ENCODE measurements at regions not wholly inside any gene's neighbourhood (a gene's known extent, or its start where the extent isn't known, plus 50 kb on each side); places are given as distances from the start of the nearest gene placed in this dataset.
"Not testable (repeated sequence)": the region's sequence is repeated elsewhere in the genome, so short reads cannot be mapped to it uniquely, and the experiment has no call there.

DNA sequence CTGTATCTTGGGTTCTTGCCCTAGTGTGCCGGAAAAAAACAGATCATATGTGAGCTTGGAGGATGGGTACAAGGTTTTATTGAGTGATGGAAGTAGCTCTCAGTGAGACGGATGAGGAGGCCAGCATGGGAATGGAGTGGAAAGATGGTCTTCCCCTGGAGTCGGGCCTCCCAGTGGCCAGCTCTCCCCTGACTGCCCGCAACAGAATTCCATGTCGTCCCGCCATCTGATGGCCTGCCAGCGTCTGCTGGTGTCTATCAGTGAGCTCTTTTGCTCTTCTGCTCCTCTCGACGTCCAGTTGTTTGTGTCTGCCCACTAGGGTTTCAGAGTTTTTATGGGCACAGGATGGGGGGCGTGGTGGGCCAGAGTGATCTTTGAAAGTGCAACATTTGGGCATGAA, 315.2 kb upstream of the BRINP3 start:
- DNase-seq (ENCODE audit: low read depth, low spot score) = no peak
- H3K4me3 ChIP-seq (ENCODE audit: low read length) = no peak overlapping the region

DNA sequence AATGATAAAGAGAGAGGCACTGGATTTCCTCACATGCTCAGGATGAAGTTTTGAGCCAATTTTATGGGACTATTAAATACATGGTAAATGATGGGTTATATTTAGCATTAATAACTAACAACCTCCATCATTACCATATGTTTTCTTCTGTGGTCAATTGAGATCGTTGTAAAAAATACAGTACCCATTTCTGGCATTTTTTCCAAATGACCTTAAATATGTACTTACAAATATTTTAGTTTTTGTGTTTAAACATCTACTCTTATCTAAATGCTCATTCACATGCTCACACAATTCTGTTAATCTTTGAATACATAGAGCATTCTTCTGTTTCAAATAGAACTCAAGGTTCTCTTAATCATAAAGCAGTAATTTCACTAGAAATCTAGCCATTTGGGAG, 330.0 kb upstream of the BRINP3 start:
- no peak overlapping the region for H3K4me3 ChIP-seq (ENCODE audit: low read length)
- DNase-seq (ENCODE audit: low read depth, low spot score) = no peak

GRCh38 chr1:190808035-190808434, 330.4 kb upstream of the BRINP3 start:
- DNase-seq (ENCODE audit: low read depth, low spot score) = no peak
- no peak overlapping the region for H3K4me3 ChIP-seq (ENCODE audit: low read length)

- H3K4me3 ChIP-seq (ENCODE audit: low read length) = no peak overlapping the region
- DNase-seq (ENCODE audit: low read depth, low spot score) = no peak
These were observed 331.6 kb upstream of the BRINP3 start for GRCh38 chr1:190809312-190809711.

GRCh38 chr1:190812996-190813395, 335.3 kb upstream of the BRINP3 start:
- DNase-seq (ENCODE audit: low read depth, low spot score) = no peak
- no peak overlapping the region for H3K4me3 ChIP-seq (ENCODE audit: low read length)

DNA sequence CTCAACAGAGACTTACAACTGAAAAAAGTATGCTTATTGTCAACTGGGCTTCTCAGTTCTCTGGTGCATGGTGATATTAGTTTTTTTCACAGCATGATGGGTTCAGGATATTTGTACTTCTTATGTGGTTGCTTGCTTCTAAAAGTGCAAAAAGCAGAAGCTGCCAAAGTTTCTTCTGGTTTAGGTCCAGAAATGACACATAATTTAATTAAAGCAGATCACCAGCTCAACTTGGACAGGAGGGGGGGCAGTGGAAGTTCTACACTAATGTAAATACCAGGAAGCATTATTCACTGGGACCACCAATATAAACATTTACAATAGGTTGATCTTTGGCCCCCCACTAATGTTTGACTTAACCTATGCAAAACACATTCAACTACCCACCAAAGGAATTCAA, 354.8 kb upstream of the BRINP3 start:
- no peak for DNase-seq (ENCODE audit: low read depth, low spot score)
- no peak overlapping the region for H3K4me3 ChIP-seq (ENCODE audit: low read length)

DNA sequence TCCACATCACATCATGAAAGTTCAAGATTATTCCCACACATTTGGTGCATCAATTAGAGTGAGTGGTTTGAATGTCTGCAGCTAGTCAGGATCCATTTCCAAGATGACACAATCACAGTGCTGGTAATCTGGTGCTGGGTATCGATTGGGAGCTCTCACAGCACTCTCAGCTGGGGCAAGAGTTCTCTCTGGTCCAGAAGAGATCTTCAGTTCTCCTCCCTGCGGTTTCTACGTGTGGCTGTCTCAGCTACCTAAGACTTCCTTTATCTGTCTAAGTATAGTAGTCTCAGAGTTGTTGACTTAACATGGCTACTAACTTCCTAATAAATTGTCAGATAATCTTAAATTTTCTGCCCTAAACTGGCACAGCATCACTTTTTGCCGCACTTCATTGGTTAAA, 358.0 kb upstream of the BRINP3 start:
- DNase-seq (ENCODE audit: low read depth, low spot score) = no peak
- H3K4me3 ChIP-seq (ENCODE audit: low read length) = no peak overlapping the region

GRCh38 chr1:190837200-190837599, 359.5 kb upstream of the BRINP3 start:
- not testable (repeated sequence) for H3K4me3 ChIP-seq (ENCODE audit: low read length); DNase-seq (ENCODE audit: low read depth, low spot score)

GRCh38 chr1:190837888-190838287, 360.2 kb upstream of the BRINP3 start:
- no peak for DNase-seq (ENCODE audit: low read depth, low spot score)
- no peak overlapping the region for H3K4me3 ChIP-seq (ENCODE audit: low read length)

DNA sequence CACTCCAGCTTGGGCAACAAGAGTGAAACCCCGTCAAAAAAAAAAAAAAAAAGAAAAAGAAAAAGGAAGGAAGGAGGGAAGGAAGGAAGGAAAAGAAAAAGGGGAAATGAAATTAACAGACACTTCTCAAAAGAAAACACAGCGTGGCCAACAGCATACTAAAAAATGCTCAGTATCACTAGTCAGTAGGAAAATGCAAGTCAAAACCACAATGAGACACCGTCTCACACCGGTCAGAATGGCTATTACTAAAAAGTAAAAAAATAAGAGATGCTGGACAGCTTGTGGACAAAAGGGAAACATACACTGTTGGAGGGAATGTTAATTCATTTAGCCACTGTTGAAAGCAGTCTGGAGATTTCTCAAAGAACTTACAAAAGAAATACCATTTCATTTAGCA, 369.5 kb upstream of the BRINP3 start:
- no peak for DNase-seq (ENCODE audit: low read depth, low spot score)
- no peak overlapping the region for H3K4me3 ChIP-seq (ENCODE audit: low read length)

- no peak for DNase-seq (ENCODE audit: low read depth, low spot score)
- H3K4me3 ChIP-seq (ENCODE audit: low read length) = no peak overlapping the region
These were observed 371.7 kb upstream of the BRINP3 start for GRCh38 chr1:190849346-190849745.

DNA sequence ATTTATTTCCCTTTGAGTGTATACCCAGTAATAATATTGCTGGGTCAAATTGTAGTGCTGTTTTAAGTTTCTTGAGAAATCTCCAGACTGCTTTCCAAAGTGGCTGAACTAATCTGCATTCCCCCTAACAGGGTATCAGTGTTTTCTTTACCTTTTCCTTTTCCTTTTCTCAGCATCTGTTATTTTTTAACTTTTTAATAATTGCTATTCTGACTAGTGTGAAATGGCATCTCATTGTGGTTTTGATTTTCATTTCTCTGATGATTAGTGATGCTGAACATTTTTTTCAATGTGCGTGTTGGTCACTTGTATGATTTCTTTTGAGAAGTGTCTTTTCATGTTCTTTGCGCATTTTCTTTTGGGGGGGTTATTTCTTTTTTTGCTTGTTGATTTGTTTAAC, 374.9 kb upstream of the BRINP3 start:
- H3K4me3 ChIP-seq (ENCODE audit: low read length) = no peak overlapping the region
- no peak for DNase-seq (ENCODE audit: low read depth, low spot score)

GRCh38 chr1:190858140-190858539, 380.5 kb upstream of the BRINP3 start:
- H3K4me3 ChIP-seq (ENCODE audit: low read length) = no peak overlapping the region
- DNase-seq (ENCODE audit: low read depth, low spot score) = no peak

- DNase-seq (ENCODE audit: low read depth, low spot score) = no peak
- H3K4me3 ChIP-seq (ENCODE audit: low read length) = no peak overlapping the region
These were observed 386.5 kb upstream of the BRINP3 start for GRCh38 chr1:190864013-190864641.

DNA sequence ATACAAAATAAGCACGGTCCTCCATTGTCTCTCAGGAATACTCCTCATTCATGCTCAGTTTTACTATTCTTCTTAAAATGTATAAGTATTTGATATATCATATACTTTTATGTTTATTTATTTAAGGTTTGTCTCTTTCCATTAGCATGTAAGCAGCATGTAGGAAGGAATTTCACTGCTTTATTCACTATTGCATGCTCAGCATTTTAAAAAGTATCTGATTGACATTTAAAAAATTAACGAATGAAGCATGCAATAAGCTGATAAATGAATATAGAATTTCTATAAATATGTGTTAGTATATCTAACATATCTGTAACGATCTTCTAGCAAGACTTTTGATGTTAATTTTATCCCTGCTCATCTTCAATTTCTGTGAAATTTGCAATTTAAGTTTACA, 402.7 kb upstream of the BRINP3 start:
- H3K4me3 ChIP-seq (ENCODE audit: low read length) = no peak overlapping the region
- no peak for DNase-seq (ENCODE audit: low read depth, low spot score)

- no peak for DNase-seq (ENCODE audit: low read depth, low spot score)
These were observed 403.4 kb upstream of the BRINP3 start for GRCh38 chr1:190881064-190881463.

GRCh38 chr1:190897233-190897632, 419.6 kb upstream of the BRINP3 start:
- H3K4me3 ChIP-seq (ENCODE audit: low read length) = no peak overlapping the region

More at GRCh38 chr1:190881064-190881463, 403.4 kb upstream of the BRINP3 start:
- H3K4me3 ChIP-seq (ENCODE audit: low read length) = no peak overlapping the region

GRCh38 chr1:190904091-190904695, 426.5 kb upstream of the BRINP3 start:
- DNase-seq (ENCODE audit: low read depth, low spot score) = no peak
- no peak overlapping the region for H3K4me3 ChIP-seq (ENCODE audit: low read length)

More at GRCh38 chr1:190897233-190897632, 419.6 kb upstream of the BRINP3 start:
- no peak for DNase-seq (ENCODE audit: low read depth, low spot score)

GRCh38 chr1:190906206-190906725, 428.6 kb upstream of the BRINP3 start:
- no peak overlapping the region for H3K4me3 ChIP-seq (ENCODE audit: low read length)
- DNase-seq (ENCODE audit: low read depth, low spot score) = no peak

- no peak overlapping the region for H3K4me3 ChIP-seq (ENCODE audit: low read length)
- no peak for DNase-seq (ENCODE audit: low read depth, low spot score)
These were observed 430.6 kb upstream of the BRINP3 start for GRCh38 chr1:190908246-190908645.

DNA sequence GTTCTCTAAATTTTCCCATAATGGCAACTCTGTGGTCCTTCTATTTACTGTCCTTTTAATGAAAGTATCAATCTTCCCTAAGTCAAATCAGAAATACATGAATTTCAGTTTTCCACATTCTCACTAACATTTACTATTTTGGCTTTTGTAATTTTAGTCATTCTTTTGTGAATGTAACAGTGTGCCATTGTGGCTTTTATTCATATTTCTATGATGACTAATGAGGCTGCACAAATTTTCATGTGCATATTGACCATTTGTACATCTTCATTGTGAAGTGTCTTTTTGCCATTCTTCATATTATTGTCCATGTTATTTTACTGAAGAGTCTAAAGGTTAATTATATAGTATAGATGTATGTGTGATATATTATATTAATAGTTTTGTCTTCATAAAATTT, 431.0 kb upstream of the BRINP3 start:
- DNase-seq (ENCODE audit: low read depth, low spot score) = no peak
- H3K4me3 ChIP-seq (ENCODE audit: low read length) = no peak overlapping the region
